HCT116 (cell line): ENCODE measurements at regions not wholly inside any gene's neighbourhood (a gene's known extent, or its start where the extent isn't known, plus 50 kb on each side); places are given as distances from the start of the nearest gene placed in this dataset.

Source experiments
- ATAC-seq: fragments of 200-7000 bp; cut with Tn5 transposase; 2 replicates; pipeline ENCODE4 v1.9.1; 2020; ENCODE audit warnings: mild to moderate bottlenecking, moderate library complexity
- BruUV-seq: library from RNA; stranded (reverse); fragments of 400-500 nt; replicated peaks from 2 replicates; lab custom pipeline; 2021; lab: Mats Ljungman, UMichigan
- CTCF ChIA-PET: fragments of 300-600 bp; sonication (Branson Sonifier 250); formaldehyde crosslinking; loops from one replicate; lab custom pipeline; 2021; ENCODE audit warnings: antibody characterized with exemption; lab: Charles Lee
- POLR2A ChIA-PET: fragments of 300-600, 350-600 bp; sonication (Branson Sonifier 250); formaldehyde crosslinking; loops from one replicate; lab custom pipeline; 2021; ENCODE audit warnings: antibody characterized with exemption; lab: Charles Lee
- RAD21 ChIA-PET, 2 experiments: fragments of 300-600 bp; sonication (Branson Sonifier 250); formaldehyde crosslinking; loops; one replicate each; lab custom pipeline; 2023; ENCODE audit warnings: low total read pairs in 2 of 2; ENCODE audit not compliant: uncharacterized antibody in 2 of 2, unreplicated experiment in 2 of 2, low non-redundant PET in 1 of 2; lab: Charles Lee
- DNase-seq: peaks from one replicate; pipeline ENCODE4 v3.0.0-alpha.2; 2010; ENCODE audit warnings: low read depth, low spot score
- H2AFZ ChIP-seq: fragments of 200-600 bp; shearing (Covaris generic), sonication (generic); 2 replicates; pipeline ENCODE4 v1.6.1; 2017; ENCODE audit warnings: low read depth, mixed run types, mixed read lengths, antibody characterized with exemption, low read length; ENCODE audit not compliant: poor library complexity, severe bottlenecking
- H3K27ac ChIP-seq: 2 replicates; pipeline ENCODE4 v1.5.1; 2012; ENCODE audit warnings: low read depth, low read length
- H3K27me3 ChIP-seq: fragments of 200-600 bp; sonication (generic); 2 replicates; pipeline ENCODE4 v1.6.1; 2016; ENCODE audit warnings: mixed run types, low read length, mixed read lengths; ENCODE audit not compliant: insufficient read depth
- H3K36me3 ChIP-seq, 2 experiments: fragments of 200-500 bp in 1 of 2; fragments of 200-600 bp in 1 of 2; sonication (Bioruptor generic) in 1 of 2; sonication (generic) in 1 of 2; 2 replicates each; pipeline versions ENCODE4 v1.5.1 to v1.6.1; 2014 to 2016; ENCODE audit warnings: low read length in 2 of 2, inconsistent platforms in 1 of 2, mixed read lengths in 1 of 2, mixed run types in 1 of 2; ENCODE audit not compliant: insufficient read depth in 2 of 2, control insufficient read depth in 1 of 2
- H3K4me1 ChIP-seq, 2 experiments: fragments of 200-600 bp in 1 of 2; sonication (generic) in 1 of 2; 2 replicates each; pipeline versions ENCODE4 v1.5.1 to v1.6.1; 2012 to 2017; ENCODE audit warnings: low read length in 2 of 2, inconsistent platforms in 1 of 2, mild to moderate bottlenecking in 1 of 2, mixed read lengths in 1 of 2, mixed run types in 1 of 2, moderate library complexity in 1 of 2; ENCODE audit not compliant: insufficient read depth in 2 of 2, control insufficient read depth in 1 of 2
- H3K4me2 ChIP-seq: fragments of 200-600 bp; sonication (generic); 2 replicates; pipeline ENCODE4 v1.6.1; 2017; ENCODE audit warnings: mixed run types, low read length, mixed read lengths
- H3K4me3 ChIP-seq, 2 experiments: fragments of 200-600 bp in 1 of 2; sonication (generic) in 1 of 2; replicated peaks in 1 of 2; 2 replicates each; pipeline ENCODE4 v1.5.1; 2011 to 2016; ENCODE audit warnings: low read length in 2 of 2, control low read depth in 1 of 2, low read depth in 1 of 2, mild to moderate bottlenecking in 1 of 2, mixed read lengths in 1 of 2, mixed run types in 1 of 2
- H3K79me2 ChIP-seq: fragments of 200-600 bp; sonication (generic); 2 replicates; pipeline ENCODE4 v1.6.1; 2017; ENCODE audit warnings: mild to moderate bottlenecking, mixed run types, low read length, moderate library complexity, mixed read lengths; ENCODE audit not compliant: insufficient read depth
- H3K9ac ChIP-seq: fragments of 200-600 bp; sonication (generic); 2 replicates; pipeline ENCODE4 v1.6.1; 2016; ENCODE audit warnings: low read length, mixed read lengths
- H3K9me2 ChIP-seq: fragments of 200-600 bp; sonication (generic), shearing (Covaris generic); 2 replicates; pipeline ENCODE4 v1.6.1; 2017; ENCODE audit warnings: mixed run types, mild to moderate bottlenecking, moderate library complexity; ENCODE audit not compliant: insufficient read depth
- H3K9me3 ChIP-seq, 2 experiments: fragments of 200-500 bp in 1 of 2; fragments of 200-600 bp in 1 of 2; sonication (Bioruptor generic) in 1 of 2; sonication (generic) in 1 of 2; 2 replicates each; pipeline ENCODE4 v1.6.1; 2014 to 2017; ENCODE audit warnings: low read length in 2 of 2, mixed read lengths in 2 of 2, inconsistent platforms in 1 of 2, low read depth in 1 of 2, mild to moderate bottlenecking in 1 of 2, mixed run types in 1 of 2, moderate library complexity in 1 of 2; ENCODE audit not compliant: control insufficient read depth in 1 of 2, insufficient read depth in 1 of 2
- H4K20me1 ChIP-seq: fragments of 200-600 bp; sonication (generic), shearing (Covaris generic); 2 replicates; pipeline ENCODE4 v1.6.1; 2017; ENCODE audit warnings: mixed run types, mild to moderate bottlenecking, moderate library complexity; ENCODE audit not compliant: insufficient read depth
- ATF3 ChIP-seq: IDR thresholded peaks from 2 replicates; pipeline ENCODE4 v1.6.1; 2012
- CBX3 ChIP-seq: IDR thresholded peaks from 2 replicates; pipeline ENCODE4 v1.6.1; 2012; ENCODE audit warnings: low read depth
- EGR1 ChIP-seq: IDR thresholded peaks from 2 replicates; pipeline ENCODE4 v1.6.1; 2012; ENCODE audit warnings: low read depth
- POLR2AphosphoS5 ChIP-seq: IDR thresholded peaks from 2 replicates; pipeline ENCODE4 v1.6.1; 2011; ENCODE audit warnings: mild to moderate bottlenecking, low read depth, low read length, moderate library complexity
- RAD21 ChIP-seq: IDR thresholded peaks from 2 replicates; pipeline ENCODE4 v1.6.1; 2012; ENCODE audit warnings: low read depth, mild to moderate bottlenecking
- SIN3A ChIP-seq: IDR thresholded peaks from 2 replicates; pipeline ENCODE4 v1.6.1; 2012; ENCODE audit warnings: low read depth
- SRF ChIP-seq: IDR thresholded peaks from 2 replicates; pipeline ENCODE4 v1.6.1; 2012; ENCODE audit warnings: low read depth
- TCF7L2 ChIP-seq: IDR thresholded peaks from 2 replicates; pipeline ENCODE4 v1.7.0; 2011; ENCODE audit warnings: borderline replicate concordance, inconsistent platforms; ENCODE audit not compliant: insufficient read depth, insufficient read length; ENCODE audit errors: extremely low read depth
- YY1 ChIP-seq: IDR thresholded peaks from 2 replicates; pipeline ENCODE4 v1.6.1; 2011; ENCODE audit warnings: low read length, low read depth, moderate library complexity, mild to moderate bottlenecking; ENCODE audit not compliant: insufficient replicate concordance; ENCODE audit errors: extremely low read depth
- ZBTB33 ChIP-seq: IDR thresholded peaks from 2 replicates; pipeline ENCODE4 v1.6.1; 2011; ENCODE audit warnings: mild to moderate bottlenecking, low read length, moderate library complexity; ENCODE audit not compliant: insufficient replicate concordance; ENCODE audit errors: extremely low read depth
- ZFX ChIP-seq: fragments of 450-650 bp; IDR thresholded peaks from 2 replicates; pipeline ENCODE4 v1.6.1; 2017
- intact Hi-C: fragments of 100-400 bp; cut with micrococcal nuclease; formaldehyde crosslinking; loops from 2 replicates; pipeline ENCODE4 v1.10.0; 2022

- TF ChIP-seq ZBTB33 (no peak), YY1 (no peak), EGR1 (no peak)
These were observed 89.7 kb upstream of the DHRS4 start (continued) for GRCh38 chr14:23863836-23864235.

DNA sequence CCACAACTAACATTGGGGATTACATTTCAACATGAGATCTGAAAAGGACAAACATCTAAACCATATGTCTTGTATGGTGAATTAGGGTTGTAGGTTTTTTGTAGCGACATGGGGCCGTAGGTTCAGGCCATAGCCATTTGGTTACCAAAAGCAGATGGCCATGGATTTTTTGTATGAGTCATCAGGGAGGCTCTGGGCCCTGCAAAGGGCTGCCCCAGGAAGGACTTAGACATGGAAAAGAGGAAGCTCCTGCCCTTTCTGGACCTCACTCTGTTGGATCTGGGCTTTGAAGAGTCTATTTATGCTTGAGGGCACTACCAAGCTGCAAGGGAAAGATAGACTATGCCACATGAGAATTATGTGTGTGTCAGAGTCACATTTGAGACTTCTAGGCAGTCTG is 89.3 kb upstream of the DHRS4 start:
- TF ChIP-seq ZFX, result no peak
- H3K27me3 ChIP-seq, result no peaks in the 10 kb centered on the region
- ChIA-PET CTCF (no interaction called here), POLR2A (no interaction called here), RAD21 (no interaction called here)
- no peak overlapping the region for H2AFZ ChIP-seq
- H3K79me2 ChIP-seq, result no peaks in the 10 kb centered on the region
- BruUV-seq, result no TSS peak
- H4K20me1 ChIP-seq, result no peaks in the 10 kb centered on the region
- no peaks in the 10 kb centered on the region for H3K9me2 ChIP-seq
- H3K4me3 ChIP-seq, result no peak overlapping the region
- no peak overlapping the region for H3K4me2 ChIP-seq
- no peaks in the 10 kb centered on the region for H3K4me1 ChIP-seq
- no peak for ATAC-seq
- intact Hi-C loops, result no loop called here
- H3K27ac ChIP-seq, result no peak overlapping the region
- H3K9ac ChIP-seq, result no peak overlapping the region
- H3K9me3 ChIP-seq, result no peaks in the 10 kb centered on the region
- DNase-seq, result no peak
- no peaks in the 10 kb centered on the region for H3K36me3 ChIP-seq

DNA sequence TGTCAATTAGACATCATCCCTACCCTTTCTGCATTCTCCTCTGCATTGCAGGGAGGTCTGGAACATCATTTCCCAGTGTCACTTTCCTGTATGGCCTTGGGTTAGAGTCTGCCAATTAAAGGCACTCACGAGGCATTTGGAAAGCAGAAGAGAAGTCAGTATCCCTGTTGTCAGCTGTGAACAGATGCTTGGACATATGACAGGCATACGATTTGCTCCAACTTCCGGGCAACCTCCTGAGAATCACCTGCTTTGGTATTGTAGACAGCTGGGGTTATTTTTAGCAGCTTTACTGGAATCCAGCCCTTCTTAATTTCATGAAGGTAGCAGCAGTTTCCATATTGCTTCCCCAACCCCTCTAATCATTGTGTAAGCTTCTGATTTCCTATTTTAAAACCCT is 88.7 kb upstream of the DHRS4 start:
- Histone ChIP-seq H3K9me3 (no peaks in the 10 kb centered on the region), H2AFZ (no peak overlapping the region), H3K9ac (no peak overlapping the region), H3K79me2 (no peaks in the 10 kb centered on the region), H3K27me3 (no peaks in the 10 kb centered on the region), H3K4me2 (no peak overlapping the region), H3K36me3 (no peaks in the 10 kb centered on the region), H3K4me3 (no peak overlapping the region), H3K27ac (no peak overlapping the region), H3K4me1 (no peaks in the 10 kb centered on the region), H3K9me2 (no peaks in the 10 kb centered on the region), H4K20me1 (no peaks in the 10 kb centered on the region)
- ATAC-seq (no peak), DNase-seq (no peak)
- no TSS peak for BruUV-seq
- ChIA-PET RAD21 (no interaction called here), POLR2A (no interaction called here), CTCF (no interaction called here)
- intact Hi-C loops, result no loop called here
- no peak for TF ChIP-seq YY1
- TF ChIP-seq TCF7L2, result no peak
- TF ChIP-seq CBX3, result no peak
- TF ChIP-seq SIN3A, result no peak
- no peak for TF ChIP-seq ATF3
- TF ChIP-seq SRF, result no peak
- no peak for TF ChIP-seq ZBTB33
- TF ChIP-seq RAD21, result no peak
- TF ChIP-seq POLR2AphosphoS5, result no peak
